DMS 273 (cell line): ENCODE measurements at regions not wholly inside any gene's neighbourhood (a gene's known extent, or its start where the extent isn't known, plus 50 kb on each side); places are given as distances from the start of the nearest gene placed in this dataset.

Source experiments
- DNase-seq: peaks from one replicate; lab custom pipeline; 2025; ENCODE audit not compliant: unreplicated experiment; lab: John Stamatoyannopoulos, UW

DNA sequence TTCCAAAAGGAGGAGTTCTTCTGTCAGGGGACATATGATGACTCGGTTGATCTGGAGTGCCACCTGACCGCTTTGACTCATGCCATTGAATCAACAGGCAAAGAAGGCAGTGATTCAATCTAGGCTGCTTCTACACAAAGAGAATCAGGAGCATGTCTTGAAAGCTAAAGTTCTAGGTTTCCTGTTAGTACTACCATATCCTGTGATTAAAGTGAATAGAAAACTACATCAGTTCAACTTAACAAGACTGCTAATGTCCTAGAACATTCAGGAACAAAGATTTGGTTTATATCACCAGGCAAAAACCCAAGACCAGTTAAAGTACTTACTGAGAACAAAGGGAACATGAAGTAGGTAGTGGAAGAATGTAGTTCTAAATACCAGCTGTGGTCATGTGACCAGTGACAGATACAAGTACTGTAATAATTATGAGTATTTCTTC lies 216.8 kb upstream of the SGK1 start:
- DNase-seq: no peak

DNA sequence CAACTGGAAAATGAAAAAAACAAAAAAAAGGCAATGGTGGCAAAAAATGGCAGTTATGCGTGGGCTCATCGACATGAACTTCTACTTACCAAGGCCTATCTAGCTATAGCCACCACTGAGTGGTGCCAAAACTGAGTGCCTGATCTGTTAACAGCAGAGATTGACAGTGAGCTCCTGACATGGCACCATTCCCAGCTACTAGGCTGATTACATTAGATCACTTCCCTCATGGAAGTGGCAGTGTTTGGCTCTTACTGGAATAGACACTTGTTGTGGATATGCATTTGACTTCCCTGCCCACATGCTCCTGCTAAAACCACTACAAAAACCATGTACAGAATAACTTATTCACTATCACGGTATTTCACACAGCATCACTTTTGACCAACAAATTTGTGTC lies 216.1 kb upstream of the SGK1 start:
- DNase-seq: no peak

DNA sequence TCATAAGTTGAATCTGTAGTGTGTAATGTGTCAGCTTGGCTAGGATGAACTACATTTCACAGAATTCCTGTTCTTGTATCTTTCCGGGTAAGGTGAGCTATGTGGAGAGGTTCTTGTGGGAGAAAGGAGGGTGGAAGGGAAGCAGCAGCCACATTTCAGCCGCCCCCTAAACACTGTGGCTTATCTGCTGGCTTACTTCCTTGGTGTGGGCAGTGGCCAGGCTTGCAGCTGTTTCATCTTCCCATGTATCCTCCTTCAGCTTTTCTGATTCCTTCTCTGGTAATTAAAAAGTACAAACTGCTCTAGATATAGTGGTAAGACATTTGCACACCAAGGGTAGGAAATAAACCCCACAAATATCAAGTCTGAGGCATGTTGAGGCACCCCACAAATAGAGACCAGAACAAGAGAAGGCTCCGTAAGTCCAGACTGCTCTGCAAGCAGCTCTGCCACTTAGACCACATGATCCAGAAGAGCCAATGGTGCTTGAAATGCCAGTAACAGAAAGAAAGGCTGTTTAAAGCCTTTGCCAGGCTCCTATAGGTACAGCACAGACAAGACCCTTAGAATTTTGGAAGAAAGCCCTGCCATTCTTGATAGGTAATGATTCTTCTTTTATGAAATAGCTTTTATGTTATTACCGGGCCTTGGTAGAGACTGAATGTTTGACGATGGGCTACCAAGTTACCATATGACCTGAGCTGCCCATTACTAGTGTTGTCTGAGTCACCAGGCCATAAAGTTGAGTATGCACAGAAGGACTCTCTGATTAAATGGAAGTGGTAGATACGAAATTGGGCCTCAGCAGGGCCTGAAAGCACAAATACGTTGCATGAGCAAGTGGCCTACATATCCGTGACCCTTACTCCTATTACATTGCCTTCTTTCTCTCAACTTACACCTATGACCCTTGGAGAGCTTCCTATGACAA lies 215.0 kb upstream of the SGK1 start:
- DNase-seq: no peak

DNA sequence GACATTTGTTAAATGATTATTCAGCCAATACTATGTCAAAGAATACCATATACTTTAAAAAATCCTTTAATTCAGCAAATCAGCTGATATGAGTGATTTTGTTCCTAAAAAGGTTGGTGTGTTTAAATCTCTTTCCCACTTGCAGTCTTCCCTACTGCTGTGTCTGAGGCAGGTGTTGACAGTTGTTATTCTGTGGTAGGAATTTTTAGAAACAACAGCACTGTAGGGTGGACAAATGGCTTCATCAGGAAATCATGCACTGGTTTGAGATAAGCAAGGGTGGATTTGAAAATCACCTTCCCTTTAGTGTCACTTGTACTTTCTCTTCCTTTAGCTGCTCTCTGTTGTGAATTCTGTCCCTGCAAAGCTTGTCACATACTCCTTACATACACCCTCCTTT lies 213.7 kb upstream of the SGK1 start:
- DNase-seq: no peak

DNA sequence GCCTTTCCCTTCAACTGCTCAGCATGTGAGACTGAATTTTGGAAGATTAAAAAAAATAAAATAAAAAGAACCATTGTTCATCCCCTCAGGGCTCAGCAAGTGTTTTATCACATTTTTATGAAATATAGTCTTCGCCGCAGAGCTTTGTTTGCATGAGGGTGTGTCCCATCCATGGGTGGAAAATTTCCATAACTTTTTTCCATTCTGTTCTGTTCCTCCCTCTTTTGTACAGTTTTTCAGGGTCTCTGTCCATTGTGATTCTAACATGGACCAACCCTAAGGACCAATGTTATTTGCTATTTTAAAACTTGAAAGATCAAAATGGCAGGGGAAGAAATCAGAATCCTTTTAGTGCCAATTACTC lies 213.3 kb upstream of the SGK1 start:
- no peak for DNase-seq

DNA sequence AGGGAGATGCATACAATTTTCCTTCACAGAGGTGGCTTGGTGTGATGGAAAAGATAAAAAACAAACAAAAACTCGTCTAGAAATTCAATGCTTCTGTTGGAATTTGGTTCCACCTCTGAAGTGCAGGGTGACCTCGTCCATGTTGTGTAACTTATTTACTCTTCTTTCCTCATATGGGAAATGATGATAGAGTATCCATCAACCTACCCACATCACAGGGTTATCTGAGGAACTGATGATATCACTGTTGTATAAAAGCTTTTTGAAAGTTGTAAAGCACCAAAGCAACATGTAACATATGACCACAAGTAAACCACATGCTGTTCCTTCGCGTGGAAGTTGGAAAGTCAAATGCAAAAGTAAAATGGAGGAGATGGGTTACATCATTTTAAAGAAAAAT lies 212.0 kb upstream of the SGK1 start:
- DNase-seq: no peak

DNA sequence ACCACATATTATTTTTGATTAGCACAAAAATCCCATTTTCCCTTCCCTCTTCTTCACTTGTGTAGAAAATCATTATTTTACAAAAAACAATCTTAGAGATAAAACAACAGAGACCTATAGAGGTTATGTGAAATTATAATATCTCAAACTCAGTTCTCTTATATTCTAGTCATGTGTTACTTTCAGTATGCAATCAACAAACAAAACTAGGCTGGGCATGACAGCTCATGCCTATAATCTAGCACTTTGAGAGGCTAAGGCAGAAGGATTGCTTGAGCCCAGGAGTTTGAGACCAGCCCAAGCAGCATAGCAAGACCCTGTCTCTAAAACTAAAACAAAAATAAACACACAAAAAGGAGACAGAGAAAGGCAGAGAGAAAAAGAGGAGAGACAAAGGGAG lies 211.4 kb upstream of the SGK1 start:
- no peak for DNase-seq

DNA sequence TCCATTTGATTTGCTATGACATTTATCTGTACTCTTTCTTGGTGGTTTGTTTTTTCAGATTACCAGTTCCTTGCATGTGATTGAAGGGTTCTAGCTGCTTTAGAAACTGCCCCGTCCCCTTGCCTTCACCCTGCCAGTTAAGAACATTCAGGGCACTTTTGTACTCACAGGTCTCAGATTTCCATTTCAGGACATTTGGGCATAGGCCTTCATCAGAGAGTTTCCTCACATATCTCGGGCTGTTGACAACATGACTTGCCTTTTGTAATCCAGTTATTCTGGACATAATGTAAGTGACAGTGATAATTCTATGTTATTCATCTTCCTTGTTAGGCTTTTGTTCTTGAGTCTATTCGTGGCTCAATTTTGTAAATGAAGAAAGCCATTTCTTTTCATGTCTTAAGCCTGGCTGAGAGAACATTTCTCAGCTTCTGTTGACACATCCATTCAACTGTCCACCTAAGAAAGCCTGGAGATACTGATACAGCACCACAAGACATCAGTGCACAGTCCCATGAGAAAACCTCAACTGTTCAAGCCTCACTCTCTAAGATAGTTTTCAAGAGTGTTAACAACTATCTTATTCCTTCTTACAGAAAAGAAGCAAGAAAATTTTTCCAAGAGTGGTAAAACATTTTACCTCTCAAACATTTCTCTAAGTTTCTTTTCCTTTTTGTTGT lies 209.3 kb upstream of the SGK1 start:
- DNase-seq: no peak

DNA sequence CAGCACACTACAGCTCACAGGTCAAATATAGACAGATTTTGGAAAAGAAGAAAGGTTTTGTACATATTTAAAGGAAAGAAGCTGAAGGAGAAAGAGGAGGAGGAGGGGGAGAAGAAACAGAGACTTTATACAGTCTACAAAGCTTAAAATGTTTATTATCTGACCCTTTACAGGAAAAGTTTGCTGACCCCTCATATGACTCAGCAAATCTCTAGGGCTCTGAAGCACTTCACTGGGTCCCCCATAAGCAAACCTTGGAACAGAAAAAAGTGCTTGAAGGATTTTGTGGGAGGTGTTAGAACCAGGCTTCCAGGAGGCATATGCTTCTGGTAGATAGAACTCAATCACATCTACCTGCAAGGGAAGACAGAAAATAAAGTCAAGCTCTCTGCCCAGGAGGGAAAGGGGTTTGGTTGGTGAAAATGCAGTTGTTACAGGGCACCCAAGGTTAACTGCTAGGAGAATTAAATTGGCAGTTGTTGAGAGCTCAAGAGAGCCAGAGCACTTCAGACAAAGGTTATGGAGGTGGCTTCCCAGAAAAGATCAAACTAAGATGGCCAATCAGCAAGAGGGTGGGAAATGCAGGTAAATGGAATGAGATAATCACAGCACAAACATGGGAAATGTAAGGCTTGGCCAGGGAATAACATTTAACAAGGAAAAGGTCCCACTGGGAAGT lies 207.4 kb upstream of the SGK1 start:
- no peak for DNase-seq

DNA sequence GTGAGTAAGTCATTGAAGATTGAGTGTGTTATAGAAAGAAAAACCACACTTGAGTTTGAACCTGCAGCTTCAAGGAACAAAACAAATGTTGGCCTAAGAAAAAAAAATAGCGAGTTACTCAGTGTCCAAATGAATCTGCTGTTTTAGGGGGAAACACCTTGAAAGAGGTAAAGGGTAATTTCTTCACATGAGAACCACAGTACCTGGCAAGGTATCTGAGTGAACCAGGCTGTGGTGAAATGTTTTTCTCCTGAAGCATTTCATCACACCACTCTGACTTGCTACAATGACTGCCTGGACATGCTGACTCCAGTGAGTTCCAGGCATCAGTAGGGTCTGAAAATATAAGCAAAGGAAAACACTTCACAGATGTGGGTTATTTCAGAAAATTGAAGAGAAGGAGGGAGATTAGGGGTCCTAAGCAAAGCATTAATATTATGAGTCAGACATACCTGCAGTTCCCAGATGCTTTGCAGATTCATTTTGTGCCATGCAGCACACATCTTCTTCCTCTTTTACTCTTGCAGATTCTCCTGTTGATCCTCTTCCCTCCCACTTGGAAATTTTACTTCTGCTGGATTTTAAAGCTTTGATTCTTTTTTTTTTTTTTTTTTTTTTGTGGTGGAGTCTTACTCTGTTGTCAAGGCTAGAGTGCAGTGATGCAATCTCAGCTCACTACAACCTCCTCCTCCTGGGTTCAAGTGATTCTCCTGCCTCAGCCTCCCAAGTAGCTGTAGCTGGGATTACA lies 206.2 kb upstream of the SGK1 start:
- DNase-seq: no peak

DNA sequence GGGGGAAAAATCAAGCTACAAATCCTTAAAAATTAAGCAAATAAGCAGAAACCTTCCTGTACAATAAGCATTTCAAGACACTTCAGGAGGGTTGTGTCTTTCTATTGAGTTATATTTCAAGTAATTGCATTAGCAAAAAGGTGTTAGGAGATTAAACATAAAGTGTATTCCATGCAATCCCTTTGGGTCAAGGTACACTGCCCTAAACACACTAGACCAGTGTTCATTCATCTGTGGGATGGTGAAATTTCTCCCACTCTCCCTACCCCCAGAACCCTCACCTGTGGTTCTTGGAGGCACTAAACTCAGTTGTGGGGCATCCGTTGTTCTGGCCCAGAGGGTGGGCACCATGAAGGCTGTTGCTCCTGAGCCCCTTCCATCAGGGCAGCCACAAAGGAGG lies 205.1 kb upstream of the SGK1 start:
- no peak for DNase-seq

DNA sequence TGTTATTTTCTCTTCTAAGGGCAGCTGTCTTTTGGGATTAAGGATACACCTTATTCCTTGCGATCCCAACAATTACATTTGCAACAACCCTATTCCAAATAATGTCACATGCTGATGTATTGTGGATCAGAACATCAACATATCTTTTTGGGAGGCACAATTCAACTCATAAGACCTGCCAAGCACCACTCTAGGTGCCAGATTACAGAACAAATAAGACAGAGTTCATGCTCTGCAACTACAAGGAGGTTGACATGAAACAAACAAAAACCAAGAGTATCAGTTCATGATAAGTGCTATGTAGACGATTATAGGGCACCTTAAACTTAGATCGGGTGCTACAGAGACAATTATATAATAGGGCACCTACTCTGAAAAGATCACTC lies 203.2 kb upstream of the SGK1 start:
- no peak for DNase-seq

DNA sequence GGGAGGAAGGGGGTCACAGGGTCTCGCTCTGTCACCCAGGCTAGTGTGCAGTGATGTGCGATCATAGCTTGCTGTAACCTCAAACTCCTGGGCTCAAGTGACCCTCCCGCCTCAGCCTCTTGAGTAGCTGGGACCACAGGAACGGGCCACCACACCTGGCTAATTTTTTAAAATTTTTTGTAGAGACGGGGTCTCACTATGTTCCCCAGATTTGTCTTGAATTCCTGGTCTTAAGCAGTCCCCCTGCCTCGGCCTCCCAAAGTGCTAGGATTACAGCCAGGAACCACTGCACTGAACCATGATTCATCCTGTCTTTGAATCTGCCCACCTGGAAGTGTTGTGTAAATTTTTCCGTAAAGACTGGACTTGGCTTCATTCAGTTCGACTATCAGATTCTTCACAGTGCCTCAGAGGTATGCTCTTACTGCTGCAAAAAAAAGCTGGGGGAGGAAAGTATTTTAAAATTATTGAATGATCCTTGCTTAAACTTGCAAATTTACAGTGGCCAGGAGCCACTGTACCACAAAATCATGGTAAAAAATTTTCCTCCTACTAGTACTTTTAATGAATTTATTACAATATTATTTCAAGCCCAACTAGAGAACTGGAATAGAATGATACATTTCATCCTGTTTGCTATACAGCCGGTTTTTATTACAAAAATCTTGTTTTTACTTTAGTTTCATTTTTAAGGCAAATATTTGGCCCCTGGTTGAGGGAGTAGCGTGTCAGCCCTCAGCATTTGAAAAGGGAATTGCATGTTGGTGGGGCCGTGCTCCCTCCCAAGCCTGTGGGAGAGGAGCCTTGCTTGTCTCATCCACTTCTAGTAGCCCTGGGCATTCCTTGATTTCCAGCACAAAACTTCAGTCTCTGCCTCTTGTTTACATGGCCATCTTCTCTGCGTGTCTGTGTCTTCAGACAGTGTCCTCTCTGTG lies 202.5 kb upstream of the SGK1 start:
- DNase-seq: no peak

DNA sequence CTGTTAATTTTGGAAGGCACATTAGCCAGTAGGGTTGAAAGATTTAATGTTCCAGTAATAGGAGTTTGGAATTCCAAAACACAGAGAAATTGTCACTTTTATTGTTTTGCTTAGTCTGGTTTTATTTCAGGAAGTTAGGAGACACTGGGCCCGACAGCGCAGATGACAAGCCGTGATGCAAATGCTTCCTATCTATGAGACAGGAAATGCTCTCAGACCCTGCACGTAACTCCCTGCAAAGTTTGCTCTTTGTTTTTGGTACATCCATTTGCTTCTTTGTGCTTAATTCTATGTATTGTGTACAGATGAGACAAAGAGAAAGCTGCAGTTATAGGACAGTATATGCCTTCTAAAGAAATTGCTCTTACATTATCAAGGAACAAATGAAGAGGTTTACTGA lies 201.6 kb upstream of the SGK1 start:
- DNase-seq: no peak

DNA sequence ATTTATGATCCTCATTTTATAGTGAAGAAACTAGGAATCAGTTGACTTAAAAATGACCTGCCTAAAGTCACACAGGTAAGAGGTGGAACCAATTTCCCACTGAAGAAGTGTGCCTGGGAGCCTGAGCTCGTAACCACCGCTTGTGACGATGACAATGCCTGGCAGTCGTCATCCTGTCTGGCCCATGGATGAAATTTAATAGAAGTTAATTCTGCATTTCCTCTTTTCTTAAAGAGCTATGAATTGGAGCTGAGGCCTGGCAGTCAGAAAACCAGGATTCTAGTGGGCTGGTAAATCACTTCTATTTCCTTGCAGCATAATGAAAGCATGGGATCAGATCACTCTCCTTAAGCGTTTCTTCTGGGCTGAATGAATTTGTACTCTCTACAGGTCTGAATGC lies 200.0 kb upstream of the SGK1 start:
- DNase-seq: no peak

DNA sequence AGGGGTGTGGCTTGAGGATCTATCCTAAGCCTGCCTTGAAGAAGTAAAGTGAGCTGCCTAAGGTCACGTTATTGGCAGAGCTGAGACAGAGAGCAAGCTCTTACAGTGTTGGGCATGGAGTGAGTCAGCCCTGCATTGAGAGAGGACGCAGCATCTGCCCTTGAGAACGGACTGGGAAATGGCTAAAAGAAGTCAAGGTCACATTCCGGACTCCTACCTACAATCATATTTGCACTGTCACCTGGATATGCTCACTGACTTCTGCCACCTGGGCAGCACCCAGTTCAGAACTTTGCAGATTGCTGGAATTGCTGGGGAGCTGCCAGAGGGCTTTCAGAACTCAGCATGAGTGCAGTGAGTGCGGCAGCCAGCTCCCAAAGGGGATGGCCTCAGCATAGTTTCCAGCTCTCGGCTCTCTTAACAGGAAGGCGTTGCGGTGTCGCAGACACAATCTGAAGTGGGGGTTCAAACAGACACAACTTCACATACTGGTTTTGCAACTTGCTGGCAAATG lies 199.3 kb upstream of the SGK1 start:
- peak; percentile 35 for DNase-seq

DNA sequence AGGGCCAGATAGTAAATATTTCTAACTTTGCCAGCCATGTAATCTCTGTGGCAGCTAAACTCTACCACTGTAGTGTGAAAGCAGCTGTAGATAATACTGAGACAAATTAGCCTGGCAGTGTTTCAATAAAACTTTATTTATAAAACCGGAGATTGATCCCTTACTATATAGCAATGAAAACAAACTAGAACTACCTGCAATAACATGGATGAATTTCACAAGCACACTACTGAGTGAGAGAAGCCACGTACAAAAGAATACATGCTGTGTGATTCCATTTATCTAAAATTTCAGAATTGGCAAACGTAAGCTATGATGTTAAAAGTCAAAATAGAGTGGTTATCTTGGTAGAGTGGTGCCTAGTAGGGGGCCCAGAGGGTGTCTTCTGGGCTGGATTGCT lies 198.7 kb upstream of the SGK1 start:
- no peak for DNase-seq

DNA sequence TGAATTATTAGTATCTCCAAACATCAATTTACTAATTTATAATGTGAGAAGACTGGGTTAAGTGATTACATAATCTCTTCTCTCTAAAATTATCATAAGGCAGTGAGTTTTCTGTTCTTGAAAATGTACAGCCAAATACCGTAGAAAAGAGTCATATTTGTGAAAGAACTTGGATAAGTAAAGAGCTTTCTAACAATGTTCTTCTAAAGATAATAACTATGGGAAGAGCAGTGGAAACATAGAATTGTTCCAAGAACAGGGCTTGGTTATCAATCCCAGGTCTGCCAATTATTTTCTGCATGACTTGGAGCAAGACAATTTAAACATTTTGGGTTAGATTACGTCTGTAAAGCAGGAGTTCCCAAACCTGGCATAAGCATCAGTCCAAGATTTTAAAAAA lies 198.1 kb upstream of the SGK1 start:
- DNase-seq: no peak

DNA sequence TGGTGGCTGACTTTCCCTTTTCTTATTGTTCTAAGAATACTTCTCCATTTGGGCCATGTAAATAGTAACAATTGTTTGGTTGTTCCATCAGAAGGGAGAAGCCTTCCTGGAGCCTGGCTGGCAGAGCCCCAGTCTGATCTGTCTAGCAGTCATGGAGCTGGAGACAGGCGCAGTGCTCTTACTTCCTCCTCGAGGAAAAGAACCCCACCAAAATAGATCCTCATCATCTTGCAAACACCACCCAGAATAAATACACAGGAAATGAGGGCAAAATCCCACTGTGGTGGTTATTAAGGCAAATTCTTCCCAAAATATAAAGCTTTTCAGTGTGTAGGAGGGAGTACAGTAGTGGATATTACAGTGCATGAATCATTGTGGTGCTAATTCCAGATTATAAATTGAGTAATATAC lies 195.1 kb upstream of the SGK1 start:
- DNase-seq: no peak
